ENCODE measurements at regions not wholly inside any gene's neighbourhood (a gene's known extent, or its start where the extent isn't known, plus 50 kb on each side); places are given as distances from the start of the nearest gene placed in this dataset.

DNA sequence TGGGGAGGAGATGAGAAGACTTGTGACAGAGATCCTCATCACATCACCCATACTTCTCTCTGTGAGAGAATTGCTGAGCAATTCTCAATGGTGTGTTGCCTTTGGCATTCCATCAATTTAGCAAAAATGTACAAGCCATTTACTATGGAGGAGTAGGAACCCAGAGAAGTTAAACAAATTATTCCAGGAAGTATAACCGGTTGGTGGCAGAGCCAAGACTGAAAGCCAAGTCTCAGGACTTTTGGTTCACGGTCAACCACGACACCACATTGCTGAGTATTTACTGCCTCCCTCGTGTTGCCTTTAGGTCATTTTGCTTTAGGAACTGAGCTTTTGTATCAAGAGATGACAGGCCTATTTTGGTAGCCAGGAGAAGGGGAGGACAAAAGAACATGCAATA, 88.0 kb upstream of the ELMO1 start:
- TF ChIP-seq, protein P1, sequence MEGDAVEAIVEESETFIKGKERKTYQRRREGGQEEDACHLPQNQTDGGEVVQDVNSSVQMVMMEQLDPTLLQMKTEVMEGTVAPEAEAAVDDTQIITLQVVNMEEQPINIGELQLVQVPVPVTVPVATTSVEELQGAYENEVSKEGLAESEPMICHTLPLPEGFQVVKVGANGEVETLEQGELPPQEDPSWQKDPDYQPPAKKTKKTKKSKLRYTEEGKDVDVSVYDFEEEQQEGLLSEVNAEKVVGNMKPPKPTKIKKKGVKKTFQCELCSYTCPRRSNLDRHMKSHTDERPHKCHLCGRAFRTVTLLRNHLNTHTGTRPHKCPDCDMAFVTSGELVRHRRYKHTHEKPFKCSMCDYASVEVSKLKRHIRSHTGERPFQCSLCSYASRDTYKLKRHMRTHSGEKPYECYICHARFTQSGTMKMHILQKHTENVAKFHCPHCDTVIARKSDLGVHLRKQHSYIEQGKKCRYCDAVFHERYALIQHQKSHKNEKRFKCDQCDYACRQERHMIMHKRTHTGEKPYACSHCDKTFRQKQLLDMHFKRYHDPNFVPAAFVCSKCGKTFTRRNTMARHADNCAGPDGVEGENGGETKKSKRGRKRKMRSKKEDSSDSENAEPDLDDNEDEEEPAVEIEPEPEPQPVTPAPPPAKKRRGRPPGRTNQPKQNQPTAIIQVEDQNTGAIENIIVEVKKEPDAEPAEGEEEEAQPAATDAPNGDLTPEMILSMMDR (IDR thresholded peaks at IDR 0.05) = no peak
- no peak for TF ChIP-seq POLR2A (IDR thresholded peaks at IDR 0.05)

Data from breast epithelium (tissue), 3 donors.